ENCODE measurements at regions not wholly inside any gene's neighbourhood (a gene's known extent, or its start where the extent isn't known, plus 50 kb on each side); places are given as distances from the start of the nearest gene placed in this dataset.

DNA sequence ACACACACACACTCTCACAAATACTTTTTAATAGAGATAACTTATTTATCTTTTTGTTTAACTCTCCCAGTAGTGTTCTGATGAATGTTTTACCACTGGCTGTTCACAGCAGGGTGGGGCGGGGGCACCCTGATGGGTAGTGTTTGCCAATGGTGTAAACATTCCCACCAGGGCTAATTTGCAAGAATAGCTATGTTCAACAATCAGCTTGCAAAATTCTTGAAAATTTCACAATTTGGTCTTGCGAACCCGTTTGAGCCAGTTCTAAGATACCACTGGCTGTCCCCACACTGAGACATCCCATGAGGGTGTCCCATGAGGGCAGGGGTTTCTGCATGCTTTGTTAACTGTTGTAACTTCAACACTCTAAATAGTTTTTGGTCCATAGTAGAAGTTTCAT lies 348.5 kb downstream of the CXCL12 start:
- TF ChIP-seq, protein P1, sequence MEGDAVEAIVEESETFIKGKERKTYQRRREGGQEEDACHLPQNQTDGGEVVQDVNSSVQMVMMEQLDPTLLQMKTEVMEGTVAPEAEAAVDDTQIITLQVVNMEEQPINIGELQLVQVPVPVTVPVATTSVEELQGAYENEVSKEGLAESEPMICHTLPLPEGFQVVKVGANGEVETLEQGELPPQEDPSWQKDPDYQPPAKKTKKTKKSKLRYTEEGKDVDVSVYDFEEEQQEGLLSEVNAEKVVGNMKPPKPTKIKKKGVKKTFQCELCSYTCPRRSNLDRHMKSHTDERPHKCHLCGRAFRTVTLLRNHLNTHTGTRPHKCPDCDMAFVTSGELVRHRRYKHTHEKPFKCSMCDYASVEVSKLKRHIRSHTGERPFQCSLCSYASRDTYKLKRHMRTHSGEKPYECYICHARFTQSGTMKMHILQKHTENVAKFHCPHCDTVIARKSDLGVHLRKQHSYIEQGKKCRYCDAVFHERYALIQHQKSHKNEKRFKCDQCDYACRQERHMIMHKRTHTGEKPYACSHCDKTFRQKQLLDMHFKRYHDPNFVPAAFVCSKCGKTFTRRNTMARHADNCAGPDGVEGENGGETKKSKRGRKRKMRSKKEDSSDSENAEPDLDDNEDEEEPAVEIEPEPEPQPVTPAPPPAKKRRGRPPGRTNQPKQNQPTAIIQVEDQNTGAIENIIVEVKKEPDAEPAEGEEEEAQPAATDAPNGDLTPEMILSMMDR (IDR thresholded peaks at IDR 0.05; ENCODE audit: borderline replicate concordance, extremely low read depth, low read length, poor library complexity, severe bottlenecking): no peak
- no peak for TF ChIP-seq EZH2 (IDR thresholded peaks at IDR 0.05; ENCODE audit: borderline replicate concordance, low read depth, low read length, severe bottlenecking)
